ENCODE measurements at regions not wholly inside any gene's neighbourhood (a gene's known extent, or its start where the extent isn't known, plus 50 kb on each side); places are given as distances from the start of the nearest gene placed in this dataset.

- TF ChIP-seq Cebpa-rat (IDR thresholded peaks at IDR 0.05): no peak
- Histone ChIP-seq H3K27ac (no peak overlapping the region), H3K9me3 (replicated peaks in 1 of 11) (peaks cover 0 to 24% (median 16%) of the 10 kb centered on the region in 11 experiments; a peak in 17 of 22 replicates), H3K36me3 (no peaks in the 10 kb centered on the region), H3K9ac (no peak overlapping the region), H3K4me3 (no peak overlapping the region), H4K20me1 (no peaks in the 10 kb centered on the region), H3K4me2 (no peak overlapping the region), H3K4me1 (peaks cover 0 to 5% (median 4%) of the 10 kb centered on the region in 10 experiments; a peak in 12 of 20 replicates), H3K27me3 (no peaks in the 10 kb centered on the region)
Observed at GRCh38 chr6:134564705-134565104, 246.8 kb upstream of the SGK1 start.

- peaks cover 0 to 44% (median 13%) of the 10 kb centered on the region in 11 experiments; a peak in 12 of 22 replicates for H3K9me3 ChIP-seq (replicated peaks in 1 of 11)
- no peaks in the 10 kb centered on the region for H3K4me1 ChIP-seq
- no peak for TF ChIP-seq Cebpa-rat (IDR thresholded peaks at IDR 0.05)
- H4K20me1 ChIP-seq: no peaks in the 10 kb centered on the region
- H3K27ac ChIP-seq: no peak overlapping the region
- H3K27me3 ChIP-seq: no peaks in the 10 kb centered on the region
- H3K4me2 ChIP-seq: no peak overlapping the region
- no peak overlapping the region for H3K9ac ChIP-seq
- no peaks in the 10 kb centered on the region for H3K36me3 ChIP-seq
- no peak overlapping the region for H3K4me3 ChIP-seq
Observed at GRCh38 chr6:134560019-134560418, 242.1 kb upstream of the SGK1 start.

- TF ChIP-seq Cebpa-rat (IDR thresholded peaks at IDR 0.05): no peak
- Histone ChIP-seq H3K27me3 (no peaks in the 10 kb centered on the region), H4K20me1 (no peaks in the 10 kb centered on the region), H3K4me2 (no peak overlapping the region), H3K9me3 (replicated peaks in 1 of 11) (peaks cover 0 to 50% (median 13%) of the 10 kb centered on the region in 11 experiments; a peak in 12 of 22 replicates), H3K4me1 (no peaks in the 10 kb centered on the region), H3K36me3 (no peaks in the 10 kb centered on the region), H3K9ac (no peak overlapping the region), H3K27ac (no peak overlapping the region), H3K4me3 (no peak overlapping the region)
Observed at GRCh38 chr6:134557509-134557908, 239.6 kb upstream of the SGK1 start.

GRCh38 chr6:134555672-134556071 is 237.8 kb upstream of the SGK1 start:
- no peak overlapping the region for H3K27ac ChIP-seq
- TF ChIP-seq Cebpa-rat (IDR thresholded peaks at IDR 0.05): no peak
- no peak overlapping the region for H3K9ac ChIP-seq

GRCh38 chr6:134553936-134554335 is 236.0 kb upstream of the SGK1 start:
- Histone ChIP-seq H3K27ac (no peak overlapping the region), H3K9ac (no peak overlapping the region), H3K4me3 (no peak overlapping the region), H3K4me2 (no peak overlapping the region), H3K27me3 (no peaks in the 10 kb centered on the region), H3K36me3 (no peaks in the 10 kb centered on the region), H3K4me1 (peaks cover 0 to 7% (median 0%) of the 10 kb centered on the region in 10 experiments; a peak in 2 of 20 replicates), H4K20me1 (no peaks in the 10 kb centered on the region), H3K9me3 (replicated peaks in 1 of 11) (peaks cover 0 to 45% (median 13%) of the 10 kb centered on the region in 11 experiments; a peak in 12 of 22 replicates)
- no peak for TF ChIP-seq Cebpa-rat (IDR thresholded peaks at IDR 0.05)

More at GRCh38 chr6:134555672-134556071, 237.8 kb upstream of the SGK1 start:
- no peaks in the 10 kb centered on the region for H4K20me1 ChIP-seq
- H3K36me3 ChIP-seq: no peaks in the 10 kb centered on the region
- H3K9me3 ChIP-seq (replicated peaks in 1 of 11): peaks cover 0 to 50% (median 13%) of the 10 kb centered on the region in 11 experiments; a peak in 12 of 22 replicates
- no peak overlapping the region for H3K4me2 ChIP-seq
- no peaks in the 10 kb centered on the region for H3K27me3 ChIP-seq
- H3K4me1 ChIP-seq: peaks cover 0 to 7% (median 0%) of the 10 kb centered on the region in 10 experiments; a peak in 2 of 20 replicates
- no peak overlapping the region for H3K4me3 ChIP-seq

- Histone ChIP-seq H3K4me3 (no peak overlapping the region), H3K4me2 (peak overlapping the region in 1 of 11 experiments; percentile 5; a peak in 1 of 22 replicates), H3K9ac (no peak overlapping the region), H3K9me3 (replicated peaks in 1 of 11) (peaks cover 0 to 20% (median 6%) of the 10 kb centered on the region in 11 experiments; a peak in 14 of 22 replicates), H3K27ac (no peak overlapping the region), H4K20me1 (no peaks in the 10 kb centered on the region), H3K4me1 (peaks cover 0 to 17% (median 0%) of the 10 kb centered on the region in 10 experiments; a peak in 5 of 20 replicates), H3K27me3 (no peaks in the 10 kb centered on the region), H3K36me3 (no peaks in the 10 kb centered on the region)
- no peak for TF ChIP-seq Cebpa-rat (IDR thresholded peaks at IDR 0.05)
Observed at GRCh38 chr6:134551245-134551960, 233.5 kb upstream of the SGK1 start.

- Histone ChIP-seq H3K27ac (no peak overlapping the region), H3K9ac (no peak overlapping the region), H3K9me3 (replicated peaks in 1 of 11) (peaks cover 0 to 12% (median under 1%) of the 10 kb centered on the region in 11 experiments; a peak in 8 of 22 replicates), H3K4me1 (peaks cover 0 to 17% (median 0%) of the 10 kb centered on the region in 10 experiments; a peak in 5 of 20 replicates), H4K20me1 (no peaks in the 10 kb centered on the region), H3K4me3 (no peak overlapping the region), H3K36me3 (no peaks in the 10 kb centered on the region), H3K4me2 (no peak overlapping the region), H3K27me3 (no peaks in the 10 kb centered on the region)
- no peak for TF ChIP-seq Cebpa-rat (IDR thresholded peaks at IDR 0.05)
Observed at GRCh38 chr6:134550604-134551003, 232.7 kb upstream of the SGK1 start.

- no peak overlapping the region for H3K27ac ChIP-seq
- H3K9ac ChIP-seq: no peak overlapping the region
- H3K4me2 ChIP-seq: no peak overlapping the region
- H3K4me3 ChIP-seq: no peak overlapping the region
- H3K9me3 ChIP-seq (replicated peaks in 1 of 11): peaks cover 0 to 7% (median 0%) of the 10 kb centered on the region in 11 experiments; a peak in 6 of 22 replicates
- no peaks in the 10 kb centered on the region for H3K36me3 ChIP-seq
- H3K27me3 ChIP-seq: no peaks in the 10 kb centered on the region
- no peak for TF ChIP-seq Cebpa-rat (IDR thresholded peaks at IDR 0.05)
- no peaks in the 10 kb centered on the region for H4K20me1 ChIP-seq
- peaks cover 0 to 22% (median 3%) of the 10 kb centered on the region in 10 experiments; a peak in 10 of 20 replicates for H3K4me1 ChIP-seq
Observed at GRCh38 chr6:134549854-134550253, 231.9 kb upstream of the SGK1 start.

GRCh38 chr6:134546962-134547645 is 229.2 kb upstream of the SGK1 start:
- no peak for TF ChIP-seq Cebpa-rat (IDR thresholded peaks at IDR 0.05)
- H3K4me2 ChIP-seq: peak overlapping the region in 5 of 11 experiments; percentile 1 to 21 (median 7); a peak in 3 of 22 replicates
- H3K4me1 ChIP-seq: peaks cover 0 to 35% (median 6%) of the 10 kb centered on the region in 10 experiments; a peak in 10 of 20 replicates
- peaks cover 0 to 7% (median 0%) of the 10 kb centered on the region in 11 experiments; a peak in 4 of 22 replicates for H3K9me3 ChIP-seq (replicated peaks in 1 of 11)
- H4K20me1 ChIP-seq: no peaks in the 10 kb centered on the region
- no peak overlapping the region for H3K9ac ChIP-seq
- no peaks in the 10 kb centered on the region for H3K36me3 ChIP-seq
- H3K27me3 ChIP-seq: no peaks in the 10 kb centered on the region
- no peak overlapping the region for H3K27ac ChIP-seq
- H3K4me3 ChIP-seq: no peak overlapping the region
